OCI-LY1 (cell line): ENCODE measurements at regions not wholly inside any gene's neighbourhood (a gene's known extent, or its start where the extent isn't known, plus 50 kb on each side); places are given as distances from the start of the nearest gene placed in this dataset.
"Not testable (repeated sequence)": the region's sequence is repeated elsewhere in the genome, so short reads cannot be mapped to it uniquely, and the experiment has no call there.

Experiments
- H2AFZ ChIP-seq: fragments of 200-600 bp; sonication (generic), shearing (Covaris generic); 2 replicates; pipeline ENCODE4 v1.6.0; 2014; ENCODE audit warnings: antibody characterized with exemption, mild to moderate bottlenecking, low read length
- H3F3A ChIP-seq: fragments of 200-600 bp; sonication (generic), shearing (Covaris generic); 2 replicates; pipeline ENCODE4 v1.6.0; 2014; ENCODE audit warnings: mild to moderate bottlenecking, antibody characterized with exemption, low read length, moderate library complexity; ENCODE audit not compliant: insufficient read depth
- H3K27ac ChIP-seq: fragments of 200-600 bp; sonication (generic); 2 replicates; pipeline ENCODE4 v1.5.1; 2014; ENCODE audit warnings: low read length, mixed run types, mild to moderate bottlenecking, low read depth; ENCODE audit not compliant: poor library complexity, severe bottlenecking
- H3K27me3 ChIP-seq: fragments of 200-600 bp; sonication (generic); 2 replicates; pipeline ENCODE4 v1.6.0; 2014; ENCODE audit warnings: antibody characterized with exemption, mild to moderate bottlenecking, low read length, moderate library complexity; ENCODE audit not compliant: insufficient read depth
- H3K36me3 ChIP-seq: fragments of 200-600 bp; sonication (generic); 2 replicates; pipeline ENCODE4 v1.6.1; 2014; ENCODE audit warnings: mild to moderate bottlenecking, antibody characterized with exemption, low read length, moderate library complexity, mixed read lengths; ENCODE audit not compliant: insufficient read depth
- H3K4me1 ChIP-seq: fragments of 200-600 bp; sonication (generic); 2 replicates; pipeline ENCODE4 v1.5.1; 2014; ENCODE audit warnings: mild to moderate bottlenecking, low read length, moderate library complexity; ENCODE audit not compliant: insufficient read depth, severe bottlenecking
- H3K4me2 ChIP-seq: fragments of 200-600 bp; sonication (generic), shearing (Covaris generic); 2 replicates; pipeline ENCODE4 v1.6.1; 2014; ENCODE audit warnings: low read length
- H3K4me3 ChIP-seq: fragments of 200-600 bp; sonication (generic); 2 replicates; pipeline ENCODE4 v1.5.1; 2014; ENCODE audit warnings: low read length, low read depth, mild to moderate bottlenecking, mixed read lengths; ENCODE audit not compliant: poor library complexity, severe bottlenecking
- H3K79me2 ChIP-seq: fragments of 200-600 bp; shearing (Covaris generic); 2 replicates; pipeline ENCODE4 v1.6.1; 2016; ENCODE audit warnings: mixed run types, low read length, mixed read lengths; ENCODE audit not compliant: insufficient read depth
- H3K9ac ChIP-seq: fragments of 200-600 bp; sonication (generic), shearing (Covaris generic); 2 replicates; pipeline ENCODE4 v1.6.1; 2014; ENCODE audit warnings: mild to moderate bottlenecking, low read length, mixed read lengths
- H3K9me2 ChIP-seq: fragments of 200-600 bp; sonication (generic), shearing (Covaris generic); 2 replicates; pipeline ENCODE4 v1.6.1; 2014; ENCODE audit warnings: low read depth, mild to moderate bottlenecking, low read length, mixed read lengths
- H3K9me3 ChIP-seq: fragments of 200-600 bp; shearing (Covaris generic); 2 replicates; pipeline ENCODE4 v1.6.1; 2014; ENCODE audit warnings: low read length, mixed read lengths
- H4K20me1 ChIP-seq: fragments of 200-600 bp; sonication (generic), shearing (Covaris generic); 2 replicates; pipeline ENCODE4 v1.6.0; 2016; ENCODE audit warnings: mild to moderate bottlenecking, low read length; ENCODE audit not compliant: insufficient read depth
- EZH2 ChIP-seq: fragments of 200-600 bp; sonication (generic), shearing (Covaris generic); IDR thresholded peaks from 2 replicates; pipeline ENCODE4 v1.8.0; 2017; ENCODE audit warnings: borderline replicate concordance, mixed run types, mild to moderate bottlenecking, antibody characterized with exemption, low read length, moderate library complexity, mixed read lengths
- TF ChIP-seq, protein P1 (sequence below): fragments of 200-600 bp; sonication (generic), shearing (Covaris generic); IDR thresholded peaks from 2 replicates; pipeline ENCODE4 v1.5.1; 2017; ENCODE audit warnings: mild to moderate bottlenecking, antibody characterized with exemption, low read length, moderate library complexity, mixed read lengths

DNA sequence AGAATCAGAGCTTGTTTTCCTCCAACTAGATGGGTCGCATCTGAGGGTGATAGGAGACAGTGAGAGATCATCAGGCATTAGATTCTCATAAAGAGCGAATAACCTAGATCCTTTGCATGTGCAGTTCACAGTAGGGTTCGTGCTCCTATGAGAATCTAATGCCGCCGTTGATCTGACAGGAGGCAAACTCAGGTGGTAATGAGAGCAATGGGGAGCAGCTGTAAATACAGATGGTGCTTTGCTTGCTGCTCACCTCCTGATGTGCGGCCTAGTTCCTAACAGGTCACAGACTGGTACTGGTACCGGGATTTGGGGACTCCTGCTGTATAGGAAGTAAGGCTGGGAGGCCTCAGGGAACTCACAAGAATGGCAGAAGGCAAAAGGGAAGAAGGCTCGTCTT, 276.5 kb downstream of the FAT4 start:
- Histone ChIP-seq H3K27ac (no peak overlapping the region), H3K4me3 (no peak overlapping the region), H3K9me3 (no peaks in the 10 kb centered on the region), H3K27me3 (no peaks in the 10 kb centered on the region), H3K79me2 (no peaks in the 10 kb centered on the region), H3K4me2 (no peak overlapping the region), H3K36me3 (no peaks in the 10 kb centered on the region), H3K9ac (no peak overlapping the region), H3K9me2 (no peaks in the 10 kb centered on the region), H3K4me1 (no peaks in the 10 kb centered on the region), H4K20me1 (no peaks in the 10 kb centered on the region), H3F3A (no peaks in the 10 kb centered on the region), H2AFZ (no peak overlapping the region)
- TF ChIP-seq, protein P1, sequence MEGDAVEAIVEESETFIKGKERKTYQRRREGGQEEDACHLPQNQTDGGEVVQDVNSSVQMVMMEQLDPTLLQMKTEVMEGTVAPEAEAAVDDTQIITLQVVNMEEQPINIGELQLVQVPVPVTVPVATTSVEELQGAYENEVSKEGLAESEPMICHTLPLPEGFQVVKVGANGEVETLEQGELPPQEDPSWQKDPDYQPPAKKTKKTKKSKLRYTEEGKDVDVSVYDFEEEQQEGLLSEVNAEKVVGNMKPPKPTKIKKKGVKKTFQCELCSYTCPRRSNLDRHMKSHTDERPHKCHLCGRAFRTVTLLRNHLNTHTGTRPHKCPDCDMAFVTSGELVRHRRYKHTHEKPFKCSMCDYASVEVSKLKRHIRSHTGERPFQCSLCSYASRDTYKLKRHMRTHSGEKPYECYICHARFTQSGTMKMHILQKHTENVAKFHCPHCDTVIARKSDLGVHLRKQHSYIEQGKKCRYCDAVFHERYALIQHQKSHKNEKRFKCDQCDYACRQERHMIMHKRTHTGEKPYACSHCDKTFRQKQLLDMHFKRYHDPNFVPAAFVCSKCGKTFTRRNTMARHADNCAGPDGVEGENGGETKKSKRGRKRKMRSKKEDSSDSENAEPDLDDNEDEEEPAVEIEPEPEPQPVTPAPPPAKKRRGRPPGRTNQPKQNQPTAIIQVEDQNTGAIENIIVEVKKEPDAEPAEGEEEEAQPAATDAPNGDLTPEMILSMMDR, result no peak
- TF ChIP-seq EZH2, result no peak

DNA sequence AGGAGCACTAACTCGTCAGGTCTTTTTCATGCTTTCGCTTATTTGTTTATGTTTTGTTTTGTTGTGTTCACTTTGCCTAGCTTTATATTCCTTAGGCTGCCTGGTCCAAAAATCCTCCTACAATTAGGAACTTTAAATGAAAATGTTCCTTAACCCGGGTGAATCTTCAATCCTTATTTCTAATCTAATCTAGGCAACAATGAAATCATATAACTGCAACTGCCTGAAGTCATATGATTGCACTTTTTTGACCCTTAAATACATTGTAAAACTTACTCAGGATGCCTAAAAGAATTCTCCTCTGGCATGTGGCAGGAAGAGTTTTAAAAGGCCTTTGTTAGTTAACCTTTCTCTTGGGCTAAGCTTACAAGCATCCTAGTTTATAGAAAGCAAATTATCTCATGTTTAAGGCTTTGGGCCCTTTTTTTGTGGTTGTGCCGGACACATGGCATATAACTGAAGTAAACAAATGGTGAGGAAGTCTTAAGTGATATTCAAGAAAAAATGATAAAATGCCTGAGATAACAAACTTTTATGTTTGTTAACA, 279.4 kb downstream of the FAT4 start:
- no peak overlapping the region for H3K4me3 ChIP-seq
- H2AFZ ChIP-seq, result no peak overlapping the region
- H3K9ac ChIP-seq, result no peak overlapping the region
- H3K36me3 ChIP-seq, result no peaks in the 10 kb centered on the region
- TF ChIP-seq, protein P1, result no peak
- TF ChIP-seq EZH2, result no peak
- H3K27ac ChIP-seq, result no peak overlapping the region
- H3K27me3 ChIP-seq, result no peaks in the 10 kb centered on the region
- no peak overlapping the region for H3K4me2 ChIP-seq
- no peaks in the 10 kb centered on the region for H3K9me2 ChIP-seq
- H3F3A ChIP-seq, result no peaks in the 10 kb centered on the region
- no peaks in the 10 kb centered on the region for H4K20me1 ChIP-seq
- H3K9me3 ChIP-seq, result no peaks in the 10 kb centered on the region
- H3K4me1 ChIP-seq, result no peaks in the 10 kb centered on the region
- H3K79me2 ChIP-seq, result no peaks in the 10 kb centered on the region

DNA sequence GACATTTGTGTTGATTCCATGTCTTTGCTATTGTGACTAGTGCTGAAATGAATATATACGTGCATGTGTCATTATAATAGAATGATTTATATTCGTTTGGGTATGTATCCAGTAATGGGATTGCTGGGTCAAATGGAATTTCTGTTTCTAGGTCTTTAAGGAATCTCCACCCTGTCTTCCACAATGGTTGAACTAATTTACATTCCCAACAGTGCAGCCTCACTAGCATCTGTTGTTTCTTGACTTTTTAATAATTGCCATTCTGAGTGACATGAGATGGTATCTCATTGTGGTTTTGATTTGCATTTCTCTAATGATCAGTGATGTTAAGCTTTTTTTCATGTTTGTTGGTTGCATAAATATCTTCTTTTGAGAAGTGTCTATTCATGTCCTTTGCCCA, 291.2 kb downstream of the FAT4 start:
- not testable (repeated sequence) for H3K9me3 ChIP-seq, H3K4me2 ChIP-seq, H3K9me2 ChIP-seq, H3K79me2 ChIP-seq, H4K20me1 ChIP-seq, H3K4me3 ChIP-seq, H3K36me3 ChIP-seq, H3K27me3 ChIP-seq, H3K9ac ChIP-seq, H2AFZ ChIP-seq, H3F3A ChIP-seq, H3K27ac ChIP-seq, H3K4me1 ChIP-seq

DNA sequence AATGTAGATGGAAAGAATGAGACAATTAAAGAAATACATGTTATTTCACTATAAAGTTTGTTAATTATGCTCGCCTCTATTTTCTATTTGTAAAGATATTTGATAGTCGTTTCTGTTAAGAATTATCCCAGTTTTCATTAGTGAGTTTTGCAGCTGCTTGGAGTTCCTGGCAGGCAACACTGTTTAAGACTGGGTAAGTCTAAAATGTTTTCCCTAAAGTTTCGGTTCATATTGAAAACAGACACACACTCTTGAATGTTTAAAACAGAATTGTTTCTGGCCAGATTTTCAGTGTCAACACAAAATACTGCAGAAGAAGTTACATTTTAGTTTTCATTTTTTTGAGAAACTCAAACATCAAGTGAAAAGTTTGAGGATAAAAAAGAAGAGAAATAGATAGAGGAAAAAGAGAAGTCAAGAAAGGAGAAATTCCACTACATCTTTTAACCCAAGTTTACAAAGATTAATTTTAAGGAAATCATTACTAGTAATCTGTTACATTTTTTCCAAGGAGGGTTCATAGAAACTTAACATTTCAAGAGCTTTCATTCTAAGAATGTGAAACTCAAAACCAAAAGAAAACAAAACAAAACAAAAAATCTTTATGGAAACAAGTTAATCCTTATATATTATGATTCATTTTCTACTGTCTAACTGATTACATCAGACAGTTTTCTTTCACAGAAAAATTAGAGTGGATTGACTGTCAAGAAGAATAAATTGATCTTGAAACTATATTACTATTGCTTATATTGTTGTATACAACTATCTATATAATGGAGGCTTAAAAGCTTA, 305.5 kb downstream of the FAT4 start:
- H4K20me1 ChIP-seq, result no peaks in the 10 kb centered on the region
- H3K9me2 ChIP-seq, result no peaks in the 10 kb centered on the region
- H3K9me3 ChIP-seq, result no peaks in the 10 kb centered on the region
- TF ChIP-seq, protein P1, result no peak
- no peak for TF ChIP-seq EZH2
- no peak overlapping the region for H2AFZ ChIP-seq
- no peaks in the 10 kb centered on the region for H3K79me2 ChIP-seq
- H3F3A ChIP-seq, result no peaks in the 10 kb centered on the region
- no peaks in the 10 kb centered on the region for H3K27me3 ChIP-seq
- no peaks in the 10 kb centered on the region for H3K36me3 ChIP-seq
- no peak overlapping the region for H3K4me2 ChIP-seq
- no peak overlapping the region for H3K9ac ChIP-seq
- H3K27ac ChIP-seq, result no peak overlapping the region
- H3K4me1 ChIP-seq, result no peaks in the 10 kb centered on the region
- H3K4me3 ChIP-seq, result no peak overlapping the region
